ENCODE measurements at regions not wholly inside any gene's neighbourhood (a gene's known extent, or its start where the extent isn't known, plus 50 kb on each side); places are given as distances from the start of the nearest gene placed in this dataset.

- Histone ChIP-seq H3K9me3 (no peaks in the 10 kb centered on the region), H3K27me3 (no peaks in the 10 kb centered on the region), H3K4me3 (replicated peaks in 1 of 3) (no peak overlapping the region), H3K4me1 (no peaks in the 10 kb centered on the region), H3K36me3 (no peaks in the 10 kb centered on the region), H3K27ac (no peak overlapping the region)
- WGBS, 2 donors: 80 to 82% methylated on average over 1 of the region's 1 CpG
- no peak for DNase-seq
- TF ChIP-seq CTCF (IDR thresholded peaks at IDR 0.05) (no peak), POLR2A (IDR thresholded peaks at IDR 0.05) (no peak)
- intact Hi-C loops (cut with DNase I): no loop called here
These were observed 479.3 kb upstream of the CELF2 start for GRCh38 chr10:10538326-10538725.

- intact Hi-C loops (cut with DNase I): no loop called here
- Histone ChIP-seq H3K4me1 (no peaks in the 10 kb centered on the region), H3K36me3 (no peaks in the 10 kb centered on the region), H3K27me3 (no peaks in the 10 kb centered on the region), H3K9me3 (no peaks in the 10 kb centered on the region), H3K27ac (no peak overlapping the region), H3K4me3 (replicated peaks in 1 of 3) (no peak overlapping the region)
- 74 to 81% methylated on average over 3 of the region's 3 CpGs for WGBS, 2 donors
- no peak for DNase-seq
- TF ChIP-seq POLR2A (IDR thresholded peaks at IDR 0.05) (no peak), CTCF (IDR thresholded peaks at IDR 0.05) (no peak)
These were observed 477.3 kb upstream of the CELF2 start for GRCh38 chr10:10540398-10540797.

DNA sequence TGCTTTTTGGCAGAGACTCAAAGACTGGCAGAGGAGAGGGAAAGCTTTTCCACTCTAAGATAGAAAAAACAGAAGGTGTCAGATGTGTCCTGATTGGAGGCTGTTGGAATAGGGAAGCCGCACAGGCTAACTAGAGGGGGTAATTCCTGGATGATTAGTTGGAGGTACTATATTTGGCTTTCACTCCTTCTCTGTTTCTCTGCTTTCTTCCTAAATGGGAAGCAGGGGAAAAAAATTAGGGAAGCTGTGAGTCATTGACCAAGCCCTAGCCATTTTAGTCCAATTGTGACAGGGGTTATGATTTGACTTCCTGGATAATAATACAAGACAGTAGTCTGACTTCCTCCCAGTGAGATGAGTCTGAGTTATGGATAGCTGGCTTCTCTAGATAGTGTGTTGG lies 475.2 kb upstream of the CELF2 start:
- intact Hi-C loops (cut with DNase I): no loop called here
- Histone ChIP-seq H3K9me3 (no peaks in the 10 kb centered on the region), H3K27ac (no peak overlapping the region), H3K4me3 (replicated peaks in 1 of 3) (no peak overlapping the region), H3K36me3 (no peaks in the 10 kb centered on the region), H3K27me3 (no peaks in the 10 kb centered on the region), H3K4me1 (no peaks in the 10 kb centered on the region)
- no peak for TF ChIP-seq POLR2A (IDR thresholded peaks at IDR 0.05)
- TF ChIP-seq CTCF (IDR thresholded peaks at IDR 0.05): no peak
- WGBS, 2 donors: 32 to 48% methylated on average over 1 of the region's 1 CpG
- DNase-seq: no peak

DNA sequence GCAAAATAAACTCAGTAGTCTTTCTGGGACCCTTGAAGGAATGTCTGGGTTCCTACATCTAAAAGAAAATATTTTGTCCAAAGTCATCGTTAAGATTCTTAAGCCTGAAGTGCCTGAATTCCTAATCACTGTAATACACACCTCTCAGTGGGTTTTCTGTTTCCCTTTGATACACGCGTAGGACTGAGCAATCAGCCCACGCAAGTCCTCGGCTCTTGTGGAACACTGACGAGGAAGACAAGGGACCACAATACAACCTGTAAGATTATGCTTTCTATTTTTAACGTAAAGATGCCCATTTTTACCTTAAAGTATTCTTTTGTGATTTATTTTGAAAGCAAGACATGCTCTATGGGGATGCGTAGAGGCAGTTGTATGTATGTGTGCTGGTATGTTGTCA lies 472.8 kb upstream of the CELF2 start:
- intact Hi-C loops (cut with DNase I): no loop called here
- TF ChIP-seq CTCF (IDR thresholded peaks at IDR 0.05) (no peak), POLR2A (IDR thresholded peaks at IDR 0.05) (no peak)
- WGBS, 2 donors: 81 to 92% methylated on average over 8 of the region's 8 CpGs
- H3K4me1 ChIP-seq: no peaks in the 10 kb centered on the region
- no peaks in the 10 kb centered on the region for H3K27me3 ChIP-seq
- H3K36me3 ChIP-seq: no peaks in the 10 kb centered on the region
- DNase-seq: no peak
- H3K4me3 ChIP-seq (replicated peaks in 1 of 3): no peak overlapping the region
- no peaks in the 10 kb centered on the region for H3K9me3 ChIP-seq
- H3K27ac ChIP-seq: no peak overlapping the region

DNA sequence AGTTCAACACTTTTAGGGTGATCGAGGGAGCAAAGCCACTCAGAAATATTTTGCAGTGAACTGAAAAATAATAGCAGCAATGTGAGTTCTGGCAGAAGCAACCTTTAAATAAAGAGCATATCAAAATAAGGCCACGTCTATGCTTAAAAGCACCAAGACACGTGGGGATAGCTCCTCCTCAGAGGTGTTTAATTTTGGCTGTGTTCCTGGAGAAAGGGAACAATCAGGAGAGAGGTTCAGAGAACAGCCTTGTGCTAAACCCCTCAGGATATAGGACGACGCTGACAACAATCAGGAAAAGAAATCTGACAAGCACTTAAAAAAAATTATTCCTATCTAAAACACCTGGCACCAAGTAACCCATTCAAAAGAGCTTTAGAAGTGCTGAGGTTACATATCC lies 471.9 kb upstream of the CELF2 start:
- WGBS, 2 donors: 33 to 45% methylated on average over 5 of the region's 5 CpGs
- Histone ChIP-seq H3K27ac (no peak overlapping the region), H3K27me3 (no peaks in the 10 kb centered on the region), H3K4me1 (no peaks in the 10 kb centered on the region), H3K9me3 (no peaks in the 10 kb centered on the region), H3K4me3 (replicated peaks in 1 of 3) (no peak overlapping the region), H3K36me3 (no peaks in the 10 kb centered on the region)
- intact Hi-C loops (cut with DNase I): no loop called here
- DNase-seq: no peak
- no peak for TF ChIP-seq CTCF (IDR thresholded peaks at IDR 0.05)
- TF ChIP-seq POLR2A (IDR thresholded peaks at IDR 0.05): no peak

Measured in thyroid gland (tissue), 4 donors.